Suprapubic skin (tissue), 4 donors: ENCODE measurements at regions not wholly inside any gene's neighbourhood (a gene's known extent, or its start where the extent isn't known, plus 50 kb on each side); places are given as distances from the start of the nearest gene placed in this dataset.

Experiments
- EP300 ChIP-seq: sonication (generic); formaldehyde crosslinking; IDR thresholded peaks from one replicate; pipeline ENCODE4 v1.6.1; 2017; ENCODE audit warnings: antibody characterized with exemption
- POLR2A ChIP-seq, 2 donors: fragments of 450-650 bp; IDR thresholded peaks; one replicate each; pipeline ENCODE4 v1.6.1; 2017; ENCODE audit warnings: antibody characterized with exemption in 2 of 2, mild to moderate bottlenecking in 2 of 2, moderate library complexity in 2 of 2
- POLR2AphosphoS5 ChIP-seq, 3 donors: sonication (generic); formaldehyde crosslinking; IDR thresholded peaks; one replicate each; pipeline ENCODE4 v1.6.1; 2017; ENCODE audit warnings: antibody characterized with exemption in 3 of 3
- TF ChIP-seq, protein P1 (sequence below), 2 donors: fragments of 200-600 bp in 1 of 2; fragments of 450-650 bp in 1 of 2; sonication (generic) in 1 of 2; IDR thresholded peaks; one replicate each; pipeline ENCODE4 v1.5.1; 2016 to 2019; ENCODE audit warnings: antibody characterized with exemption in 2 of 2, mild to moderate bottlenecking in 1 of 2, moderate library complexity in 1 of 2

GRCh38 chr10:121677880-121678279 is 79.6 kb upstream of the FGFR2 start:
- TF ChIP-seq, protein P1, sequence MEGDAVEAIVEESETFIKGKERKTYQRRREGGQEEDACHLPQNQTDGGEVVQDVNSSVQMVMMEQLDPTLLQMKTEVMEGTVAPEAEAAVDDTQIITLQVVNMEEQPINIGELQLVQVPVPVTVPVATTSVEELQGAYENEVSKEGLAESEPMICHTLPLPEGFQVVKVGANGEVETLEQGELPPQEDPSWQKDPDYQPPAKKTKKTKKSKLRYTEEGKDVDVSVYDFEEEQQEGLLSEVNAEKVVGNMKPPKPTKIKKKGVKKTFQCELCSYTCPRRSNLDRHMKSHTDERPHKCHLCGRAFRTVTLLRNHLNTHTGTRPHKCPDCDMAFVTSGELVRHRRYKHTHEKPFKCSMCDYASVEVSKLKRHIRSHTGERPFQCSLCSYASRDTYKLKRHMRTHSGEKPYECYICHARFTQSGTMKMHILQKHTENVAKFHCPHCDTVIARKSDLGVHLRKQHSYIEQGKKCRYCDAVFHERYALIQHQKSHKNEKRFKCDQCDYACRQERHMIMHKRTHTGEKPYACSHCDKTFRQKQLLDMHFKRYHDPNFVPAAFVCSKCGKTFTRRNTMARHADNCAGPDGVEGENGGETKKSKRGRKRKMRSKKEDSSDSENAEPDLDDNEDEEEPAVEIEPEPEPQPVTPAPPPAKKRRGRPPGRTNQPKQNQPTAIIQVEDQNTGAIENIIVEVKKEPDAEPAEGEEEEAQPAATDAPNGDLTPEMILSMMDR (IDR thresholded peaks at IDR 0.05) = no peak
- TF ChIP-seq POLR2A (IDR thresholded peaks at IDR 0.05) = no peak
- TF ChIP-seq EP300 = no peak
- no peak for TF ChIP-seq POLR2AphosphoS5 (IDR thresholded peaks at IDR 0.05)
